ENCODE measurements at regions not wholly inside any gene's neighbourhood (a gene's known extent, or its start where the extent isn't known, plus 50 kb on each side); places are given as distances from the start of the nearest gene placed in this dataset.
"Not testable (repeated sequence)": the region's sequence is repeated elsewhere in the genome, so short reads cannot be mapped to it uniquely, and the experiment has no call there.

- H3K4me3 ChIP-seq (ENCODE audit: low read depth, low read length); DNase-seq (ENCODE audit: low read depth, low spot score); in situ Hi-C loops (cut with HindIII; ENCODE audit: low sequenced_read_pairs): not testable (repeated sequence)
Measured at GRCh38 chr11:67826951-67827296, 152.5 kb upstream of the ALDH3B2 start.

GRCh38 chr11:67826028-67826950, 151.9 kb upstream of the ALDH3B2 start:
- in situ Hi-C loops (cut with HindIII; ENCODE audit: low sequenced_read_pairs); H3K4me3 ChIP-seq (ENCODE audit: low read depth, low read length): not testable (repeated sequence)
- DNase-seq (ENCODE audit: low read depth, low spot score), result peak; percentile 25

- in situ Hi-C loops (cut with HindIII; ENCODE audit: low sequenced_read_pairs); DNase-seq (ENCODE audit: low read depth, low spot score); H3K4me3 ChIP-seq (ENCODE audit: low read depth, low read length): not testable (repeated sequence)
Measured at GRCh38 chr11:67824861-67825260, 150.4 kb upstream of the ALDH3B2 start.

GRCh38 chr11:67820081-67820480, 145.7 kb upstream of the ALDH3B2 start:
- DNase-seq (ENCODE audit: low read depth, low spot score), result no peak
- in situ Hi-C loops (cut with HindIII; ENCODE audit: low sequenced_read_pairs), result no loop called here
- no peak for TF ChIP-seq CTCF (IDR thresholded peaks at IDR 0.05; ENCODE audit: low read depth, low read length)
- H3K4me3 ChIP-seq (ENCODE audit: low read depth, low read length), result no peak overlapping the region

- in situ Hi-C loops (cut with HindIII; ENCODE audit: low sequenced_read_pairs); DNase-seq (ENCODE audit: low read depth, low spot score); H3K4me3 ChIP-seq (ENCODE audit: low read depth, low read length): not testable (repeated sequence)
Measured at GRCh38 chr11:67817558-67817957, 143.1 kb upstream of the ALDH3B2 start.

- DNase-seq (ENCODE audit: low read depth, low spot score); in situ Hi-C loops (cut with HindIII; ENCODE audit: low sequenced_read_pairs): not testable (repeated sequence)
Measured at GRCh38 chr11:67809301-67809700, 134.9 kb upstream of the ALDH3B2 start.

GRCh38 chr11:67807896-67808295, 133.5 kb upstream of the ALDH3B2 start:
- H3K4me3 ChIP-seq (ENCODE audit: low read depth, low read length); DNase-seq (ENCODE audit: low read depth, low spot score); in situ Hi-C loops (cut with HindIII; ENCODE audit: low sequenced_read_pairs): not testable (repeated sequence)

More at GRCh38 chr11:67809301-67809700, 134.9 kb upstream of the ALDH3B2 start:
- not testable (repeated sequence) for H3K4me3 ChIP-seq (ENCODE audit: low read depth, low read length)

- H3K4me3 ChIP-seq (ENCODE audit: low read depth, low read length); DNase-seq (ENCODE audit: low read depth, low spot score); in situ Hi-C loops (cut with HindIII; ENCODE audit: low sequenced_read_pairs): not testable (repeated sequence)
Measured at GRCh38 chr11:67806728-67807235, 132.4 kb upstream of the ALDH3B2 start.

- peak; percentile 1 for DNase-seq (ENCODE audit: low read depth, low spot score)
- in situ Hi-C loops (cut with HindIII; ENCODE audit: low sequenced_read_pairs), result not testable (repeated sequence)
- H3K4me3 ChIP-seq (ENCODE audit: low read depth, low read length), result peak overlapping the region; percentile 46
Measured at GRCh38 chr11:67806183-67806582, 131.8 kb upstream of the ALDH3B2 start.

- peak; percentile 98 for DNase-seq (ENCODE audit: low read depth, low spot score)
- in situ Hi-C loops (cut with HindIII; ENCODE audit: low sequenced_read_pairs), result not testable (repeated sequence)
- H3K4me3 ChIP-seq (ENCODE audit: low read depth, low read length), result peak overlapping the region; percentile 58
Measured at GRCh38 chr11:67805253-67806126, 131.1 kb upstream of the ALDH3B2 start.

GRCh38 chr11:67804435-67805252, 130.2 kb upstream of the ALDH3B2 start:
- peak overlapping the region; percentile 58 for H3K4me3 ChIP-seq (ENCODE audit: low read depth, low read length)

GRCh38 chr11:67803519-67803918, 129.1 kb upstream of the ALDH3B2 start:
- H3K4me3 ChIP-seq (ENCODE audit: low read depth, low read length); in situ Hi-C loops (cut with HindIII; ENCODE audit: low sequenced_read_pairs): not testable (repeated sequence)

More at GRCh38 chr11:67804435-67805252, 130.2 kb upstream of the ALDH3B2 start:
- in situ Hi-C loops (cut with HindIII; ENCODE audit: low sequenced_read_pairs), result not testable (repeated sequence)
- peak; percentile 44 for DNase-seq (ENCODE audit: low read depth, low spot score)

GRCh38 chr11:67803055-67803454, 128.6 kb upstream of the ALDH3B2 start:
- DNase-seq (ENCODE audit: low read depth, low spot score); H3K4me3 ChIP-seq (ENCODE audit: low read depth, low read length); in situ Hi-C loops (cut with HindIII; ENCODE audit: low sequenced_read_pairs): not testable (repeated sequence)

More at GRCh38 chr11:67803519-67803918, 129.1 kb upstream of the ALDH3B2 start:
- not testable (repeated sequence) for DNase-seq (ENCODE audit: low read depth, low spot score)

- DNase-seq (ENCODE audit: low read depth, low spot score); in situ Hi-C loops (cut with HindIII; ENCODE audit: low sequenced_read_pairs); H3K4me3 ChIP-seq (ENCODE audit: low read depth, low read length): not testable (repeated sequence)
Measured at GRCh38 chr11:67802623-67803022, 128.2 kb upstream of the ALDH3B2 start.

- H3K4me3 ChIP-seq (ENCODE audit: low read depth, low read length); DNase-seq (ENCODE audit: low read depth, low spot score); in situ Hi-C loops (cut with HindIII; ENCODE audit: low sequenced_read_pairs): not testable (repeated sequence)
Measured at GRCh38 chr11:67801397-67801796, 127.0 kb upstream of the ALDH3B2 start.

All from astrocyte of the spinal cord (primary cell).